Smooth muscle cell (in vitro differentiated cells): ENCODE measurements at regions not wholly inside any gene's neighbourhood (a gene's known extent, or its start where the extent isn't known, plus 50 kb on each side); places are given as distances from the start of the nearest gene placed in this dataset.

Source experiments
- DNase-seq: peaks from one replicate; lab custom pipeline; 2025; ENCODE audit not compliant: unreplicated experiment; lab: John Stamatoyannopoulos, UW
- H2AFZ ChIP-seq: fragments of 200-600 bp; sonication (generic); 2 replicates; pipeline ENCODE4 v1.6.0; 2016; ENCODE audit warnings: antibody characterized with exemption, low read depth, mild to moderate bottlenecking
- H3F3A ChIP-seq: fragments of 200-600 bp; sonication (generic); 2 replicates; pipeline ENCODE4 v1.6.0; 2017; ENCODE audit warnings: antibody characterized with exemption, low read depth
- H3K27ac ChIP-seq: fragments of 200-600 bp; sonication (generic); 2 replicates; pipeline ENCODE4 v1.5.1; 2016; ENCODE audit warnings: low read depth, mild to moderate bottlenecking
- H3K27me3 ChIP-seq: fragments of 200-600 bp; sonication (generic); 2 replicates; pipeline ENCODE4 v1.6.1; 2016; ENCODE audit warnings: low read depth, mild to moderate bottlenecking
- H3K36me3 ChIP-seq: fragments of 200-600 bp; sonication (generic); 2 replicates; pipeline ENCODE4 v1.5.1; 2016; ENCODE audit warnings: low read depth
- H3K4me1 ChIP-seq: fragments of 200-600 bp; sonication (generic); 2 replicates; pipeline ENCODE4 v1.5.1; 2016; ENCODE audit warnings: low read depth
- H3K4me2 ChIP-seq: fragments of 200-600 bp; sonication (generic); 2 replicates; pipeline ENCODE4 v1.6.0; 2016; ENCODE audit warnings: mild to moderate bottlenecking
- H3K4me3 ChIP-seq: fragments of 200-600 bp; sonication (generic); 2 replicates; pipeline ENCODE4 v1.5.1; 2016; ENCODE audit warnings: mild to moderate bottlenecking
- H3K79me2 ChIP-seq: fragments of 200-600 bp; sonication (generic); 2 replicates; pipeline ENCODE4 v1.6.0; 2016; ENCODE audit warnings: low read depth, mild to moderate bottlenecking
- H3K9ac ChIP-seq: fragments of 200-600 bp; sonication (generic); 2 replicates; pipeline ENCODE4 v1.6.0; 2016; ENCODE audit warnings: low read depth
- H3K9me3 ChIP-seq: fragments of 200-600 bp; sonication (generic); replicated peaks from 2 replicates; pipeline ENCODE4 v1.5.1; 2016; ENCODE audit warnings: low read depth
- H4K20me1 ChIP-seq: fragments of 200-600 bp; sonication (generic); 2 replicates; pipeline ENCODE4 v1.6.0; 2016; ENCODE audit warnings: low read depth
- CTCF ChIP-seq: fragments of 200-600 bp; sonication (generic); IDR thresholded peaks from 2 replicates; pipeline ENCODE4 v1.5.1; 2017; ENCODE audit warnings: borderline replicate concordance, mild to moderate bottlenecking, antibody characterized with exemption; ENCODE audit not compliant: insufficient read depth, poor library complexity, severe bottlenecking
- WGBS: methylation state at CpG from one replicate; pipeline ENCODE4 v1.1.7; 2016; ENCODE audit warnings: low lambda C conversion rate; 5-methylcytosine and 5-hydroxymethylcytosine counted together

GRCh38 chr6:154561750-154562149 is 51.3 kb upstream of the CNKSR3 start:
- Histone ChIP-seq H3K9ac (no peak overlapping the region), H3F3A (no peaks in the 10 kb centered on the region), H4K20me1 (no peaks in the 10 kb centered on the region), H3K4me3 (no peak overlapping the region), H3K4me2 (no peak overlapping the region), H3K27ac (no peak overlapping the region), H3K27me3 (no peaks in the 10 kb centered on the region), H2AFZ (no peak overlapping the region), H3K4me1 (no peaks in the 10 kb centered on the region), H3K79me2 (no peaks in the 10 kb centered on the region), H3K9me3 (no peaks in the 10 kb centered on the region), H3K36me3 (no peaks in the 10 kb centered on the region)
- no peak for DNase-seq
- 91% methylated on average over 2 of the region's 2 CpGs for WGBS
- no peak for TF ChIP-seq CTCF

- DNase-seq: no peak
- Histone ChIP-seq H3K27ac (no peak overlapping the region), H3K4me1 (no peaks in the 10 kb centered on the region), H4K20me1 (no peaks in the 10 kb centered on the region), H3K9me3 (no peaks in the 10 kb centered on the region), H3K4me3 (no peak overlapping the region), H3K36me3 (no peaks in the 10 kb centered on the region), H2AFZ (no peak overlapping the region), H3K9ac (no peak overlapping the region), H3K4me2 (no peak overlapping the region), H3K27me3 (no peaks in the 10 kb centered on the region), H3K79me2 (no peaks in the 10 kb centered on the region), H3F3A (no peaks in the 10 kb centered on the region)
- 93% methylated on average over 5 of the region's 5 CpGs for WGBS
- no peak for TF ChIP-seq CTCF
Observed at GRCh38 chr6:154565331-154565730, 54.8 kb upstream of the CNKSR3 start.

- H3K9ac ChIP-seq: no peak overlapping the region
- no peak for DNase-seq
- H3K4me2 ChIP-seq: no peak overlapping the region
- no peaks in the 10 kb centered on the region for H3K9me3 ChIP-seq
- no peak overlapping the region for H3K27ac ChIP-seq
- 97% methylated on average over 2 of the region's 2 CpGs for WGBS
- no peaks in the 10 kb centered on the region for H3K79me2 ChIP-seq
- no peaks in the 10 kb centered on the region for H3F3A ChIP-seq
- no peaks in the 10 kb centered on the region for H3K36me3 ChIP-seq
- H3K4me1 ChIP-seq: no peaks in the 10 kb centered on the region
- no peak for TF ChIP-seq CTCF
- H3K27me3 ChIP-seq: no peaks in the 10 kb centered on the region
- H4K20me1 ChIP-seq: no peaks in the 10 kb centered on the region
- H2AFZ ChIP-seq: no peak overlapping the region
- H3K4me3 ChIP-seq: no peak overlapping the region
Observed at GRCh38 chr6:154566866-154567265, 56.4 kb upstream of the CNKSR3 start.

- Histone ChIP-seq H3K4me1 (no peaks in the 10 kb centered on the region), H4K20me1 (no peaks in the 10 kb centered on the region), H3K4me3 (no peak overlapping the region), H3K36me3 (no peaks in the 10 kb centered on the region), H3K27me3 (no peaks in the 10 kb centered on the region), H3K27ac (no peak overlapping the region), H3F3A (no peaks in the 10 kb centered on the region), H3K79me2 (no peaks in the 10 kb centered on the region), H2AFZ (no peak overlapping the region), H3K9me3 (no peaks in the 10 kb centered on the region), H3K4me2 (no peak overlapping the region), H3K9ac (no peak overlapping the region)
- TF ChIP-seq CTCF: no peak
- DNase-seq: no peak
- 89% methylated on average over 6 of the region's 6 CpGs for WGBS
Observed at GRCh38 chr6:154567695-154568220, 57.3 kb upstream of the CNKSR3 start.
